NT2/D1 (cell line): ENCODE measurements at regions not wholly inside any gene's neighbourhood (a gene's known extent, or its start where the extent isn't known, plus 50 kb on each side); places are given as distances from the start of the nearest gene placed in this dataset.

Experiments used
- DNase-seq: peaks from one replicate; pipeline ENCODE4 v3.0.0-alpha.2; 2011; ENCODE audit warnings: low read depth, low spot score
- H3K27me3 ChIP-seq: 2 replicates; pipeline ENCODE4 v1.6.0; 2011; ENCODE audit warnings: mild to moderate bottlenecking; ENCODE audit not compliant: insufficient read length, insufficient read depth
- H3K36me3 ChIP-seq: 2 replicates; pipeline ENCODE4 v1.6.1; 2011; ENCODE audit warnings: mild to moderate bottlenecking, low read length, mixed read lengths; ENCODE audit not compliant: insufficient read depth, insufficient read length
- H3K4me1 ChIP-seq: 2 replicates; pipeline ENCODE4 v1.5.1; 2011; ENCODE audit not compliant: insufficient read depth, insufficient read length
- H3K4me3 ChIP-seq: 2 replicates; pipeline ENCODE4 v1.5.1; 2011; ENCODE audit warnings: low read depth; ENCODE audit not compliant: insufficient read length
- H3K9ac ChIP-seq: 2 replicates; pipeline ENCODE4 v1.6.0; 2011; ENCODE audit warnings: low read depth; ENCODE audit not compliant: insufficient read length
- H3K9me3 ChIP-seq: 2 replicates; pipeline ENCODE4 v1.5.1; 2011; ENCODE audit warnings: mild to moderate bottlenecking, low read length; ENCODE audit not compliant: insufficient read depth
- SUZ12 ChIP-seq: IDR thresholded peaks from 2 replicates; pipeline ENCODE4 v1.6.1; 2011; ENCODE audit not compliant: insufficient read length, insufficient read depth; ENCODE audit errors: extremely low read depth
- YY1 ChIP-seq: IDR thresholded peaks from 2 replicates; pipeline ENCODE4 v1.6.1; 2011; ENCODE audit not compliant: insufficient read length, insufficient read depth
- ZNF274 ChIP-seq: IDR thresholded peaks from 2 replicates; pipeline ENCODE4 v1.6.1; 2011; ENCODE audit warnings: mild to moderate bottlenecking, low read depth, low read length

- Histone ChIP-seq H3K9me3 (peaks cover 32% of the 10 kb centered on the region), H3K36me3 (no peaks in the 10 kb centered on the region), H3K4me3 (no peak overlapping the region), H3K9ac (no peak overlapping the region), H3K27me3 (no peaks in the 10 kb centered on the region), H3K4me1 (no peaks in the 10 kb centered on the region)
- no peak for DNase-seq
- no peak for TF ChIP-seq YY1
- TF ChIP-seq SUZ12, result no peak
- TF ChIP-seq ZNF274, result no peak
Measured at GRCh38 chr7:68267486-68267885, 1270.9 kb downstream of the TYW1 start.

GRCh38 chr7:68269405-68269804 lies 1272.8 kb downstream of the TYW1 start:
- H3K27me3 ChIP-seq, result no peaks in the 10 kb centered on the region
- H3K36me3 ChIP-seq, result no peaks in the 10 kb centered on the region
- no peak overlapping the region for H3K4me3 ChIP-seq
- DNase-seq, result no peak
- TF ChIP-seq SUZ12 (no peak), ZNF274 (no peak), YY1 (no peak)
- H3K9me3 ChIP-seq, result peaks cover 28% of the 10 kb centered on the region
- H3K9ac ChIP-seq, result no peak overlapping the region
- no peaks in the 10 kb centered on the region for H3K4me1 ChIP-seq

GRCh38 chr7:68272507-68272906 lies 1275.9 kb downstream of the TYW1 start:
- Histone ChIP-seq H3K36me3 (no peaks in the 10 kb centered on the region), H3K9ac (no peak overlapping the region), H3K4me1 (no peaks in the 10 kb centered on the region), H3K27me3 (no peaks in the 10 kb centered on the region), H3K4me3 (no peak overlapping the region), H3K9me3 (no peaks in the 10 kb centered on the region)
- TF ChIP-seq SUZ12 (no peak), YY1 (no peak), ZNF274 (no peak)
- no peak for DNase-seq

GRCh38 chr7:68276725-68277124 lies 1280.1 kb downstream of the TYW1 start:
- Histone ChIP-seq H3K9me3 (no peaks in the 10 kb centered on the region), H3K4me1 (no peaks in the 10 kb centered on the region), H3K36me3 (no peaks in the 10 kb centered on the region), H3K27me3 (no peaks in the 10 kb centered on the region), H3K4me3 (no peak overlapping the region), H3K9ac (no peak overlapping the region)
- TF ChIP-seq SUZ12 (no peak), ZNF274 (no peak), YY1 (no peak)
- no peak for DNase-seq

GRCh38 chr7:68279827-68280400 lies 1283.3 kb downstream of the TYW1 start:
- Histone ChIP-seq H3K36me3 (no peaks in the 10 kb centered on the region), H3K4me3 (no peak overlapping the region), H3K9me3 (no peaks in the 10 kb centered on the region), H3K27me3 (no peaks in the 10 kb centered on the region), H3K4me1 (no peaks in the 10 kb centered on the region), H3K9ac (no peak overlapping the region)
- TF ChIP-seq ZNF274, result no peak
- TF ChIP-seq SUZ12, result no peak
- TF ChIP-seq YY1, result no peak
- no peak for DNase-seq

GRCh38 chr7:68280931-68281330 lies 1284.3 kb downstream of the TYW1 start:
- Histone ChIP-seq H3K27me3 (no peaks in the 10 kb centered on the region), H3K4me3 (no peak overlapping the region), H3K36me3 (no peaks in the 10 kb centered on the region), H3K9ac (no peak overlapping the region), H3K4me1 (no peaks in the 10 kb centered on the region), H3K9me3 (no peaks in the 10 kb centered on the region)
- TF ChIP-seq ZNF274 (no peak), YY1 (no peak), SUZ12 (no peak)
- DNase-seq, result no peak

- no peak for TF ChIP-seq SUZ12
- TF ChIP-seq YY1, result no peak
- TF ChIP-seq ZNF274, result no peak
- Histone ChIP-seq H3K4me3 (no peak overlapping the region), H3K36me3 (no peaks in the 10 kb centered on the region), H3K4me1 (no peaks in the 10 kb centered on the region), H3K9ac (no peak overlapping the region), H3K9me3 (no peaks in the 10 kb centered on the region), H3K27me3 (no peaks in the 10 kb centered on the region)
- DNase-seq, result no peak
Measured at GRCh38 chr7:68288144-68288593, 1291.5 kb downstream of the TYW1 start.

- Histone ChIP-seq H3K4me1 (no peaks in the 10 kb centered on the region), H3K9me3 (peaks cover 12% of the 10 kb centered on the region; the same call in 1 of the 2 replicates), H3K27me3 (no peaks in the 10 kb centered on the region), H3K36me3 (no peaks in the 10 kb centered on the region), H3K4me3 (no peak overlapping the region), H3K9ac (no peak overlapping the region)
- DNase-seq, result no peak
- no peak for TF ChIP-seq ZNF274
- no peak for TF ChIP-seq SUZ12
Measured at GRCh38 chr7:68291710-68292109, 1295.1 kb downstream of the TYW1 start.
